ENCODE measurements at regions not wholly inside any gene's neighbourhood (a gene's known extent, or its start where the extent isn't known, plus 50 kb on each side); places are given as distances from the start of the nearest gene placed in this dataset.
"Not testable (repeated sequence)": the region's sequence is repeated elsewhere in the genome, so short reads cannot be mapped to it uniquely, and the experiment has no call there.

- DNase-seq, result no peak
These were observed 418.7 kb upstream of the CNTN6 start for GRCh38 chr3:674116-674515.

GRCh38 chr3:675846-676245 lies 417.0 kb upstream of the CNTN6 start:
- DNase-seq, result no peak

GRCh38 chr3:683770-684169 lies 409.1 kb upstream of the CNTN6 start:
- no peak for DNase-seq

- DNase-seq, result no peak
These were observed 402.1 kb upstream of the CNTN6 start for GRCh38 chr3:690770-691169.

- DNase-seq, result no peak
These were observed 392.3 kb upstream of the CNTN6 start for GRCh38 chr3:700514-700913.

GRCh38 chr3:707041-707440 lies 385.8 kb upstream of the CNTN6 start:
- no peak for DNase-seq

GRCh38 chr3:713006-713621 lies 379.7 kb upstream of the CNTN6 start:
- DNase-seq, result no peak

GRCh38 chr3:713947-714620 lies 378.7 kb upstream of the CNTN6 start:
- no peak for DNase-seq

- DNase-seq, result no peak
These were observed 371.7 kb upstream of the CNTN6 start for GRCh38 chr3:721086-721485.

- DNase-seq, result no peak
These were observed 360.4 kb upstream of the CNTN6 start for GRCh38 chr3:732326-732928.

GRCh38 chr3:733313-733712 lies 359.5 kb upstream of the CNTN6 start:
- no peak for DNase-seq

GRCh38 chr3:757711-758110 lies 335.1 kb upstream of the CNTN6 start:
- DNase-seq, result no peak

- no peak for DNase-seq
These were observed 333.7 kb upstream of the CNTN6 start for GRCh38 chr3:759106-759505.

GRCh38 chr3:773433-773832 lies 319.4 kb upstream of the CNTN6 start:
- DNase-seq, result not testable (repeated sequence)

- no peak for DNase-seq
These were observed 317.5 kb upstream of the CNTN6 start for GRCh38 chr3:775178-775880.

- DNase-seq, result no peak
These were observed 312.3 kb upstream of the CNTN6 start for GRCh38 chr3:780505-780904.

GRCh38 chr3:791442-791841 lies 301.4 kb upstream of the CNTN6 start:
- no peak for DNase-seq

GRCh38 chr3:792630-793029 lies 300.2 kb upstream of the CNTN6 start:
- DNase-seq, result no peak

- DNase-seq, result no peak
These were observed 288.6 kb upstream of the CNTN6 start for GRCh38 chr3:804211-804610.

GRCh38 chr3:805326-805725 lies 287.5 kb upstream of the CNTN6 start:
- no peak for DNase-seq

GRCh38 chr3:806006-806405 lies 286.8 kb upstream of the CNTN6 start:
- DNase-seq, result no peak

- no peak for DNase-seq
These were observed 276.2 kb upstream of the CNTN6 start for GRCh38 chr3:816605-817004.

GRCh38 chr3:834679-835078 lies 258.1 kb upstream of the CNTN6 start:
- no peak for DNase-seq

- DNase-seq, result no peak
These were observed 257.7 kb upstream of the CNTN6 start for GRCh38 chr3:835096-835495.

Data from NCI-H1436 treated with DMSO at 0.1 percent for 48 hours (cell line).